SK-N-SH (cell line): ENCODE measurements at regions not wholly inside any gene's neighbourhood (a gene's known extent, or its start where the extent isn't known, plus 50 kb on each side); places are given as distances from the start of the nearest gene placed in this dataset.

Experiments
- CTCF ChIA-PET: fragments of 300-600, 350-600 bp; formaldehyde crosslinking; extraction: SDS; loops from one replicate; lab custom pipeline; 2021; lab: Yijun Ruan, JAX
- POLR2A ChIA-PET: fragments of 350-600 bp; sonication (Branson Sonifier 250); formaldehyde crosslinking; extraction: SDS; loops from one replicate; lab custom pipeline; 2020; ENCODE audit warnings: antibody characterized with exemption, inconsistent platforms; lab: Yijun Ruan, JAX
- DNase-seq: peaks from one replicate; pipeline ENCODE4 v3.0.0; 2012
- H2AFZ ChIP-seq: fragments of 200-600 bp; sonication (generic); 2 replicates; pipeline ENCODE4 v1.8.1; 2016; ENCODE audit warnings: antibody characterized with exemption, mild to moderate bottlenecking, low read depth
- H3F3A ChIP-seq: fragments of 200-600 bp; sonication (generic); replicated peaks from 2 replicates; pipeline ENCODE3; 2016; ENCODE audit warnings: antibody characterized with exemption, mild to moderate bottlenecking; ENCODE audit not compliant: insufficient read depth
- H3K27ac ChIP-seq, 2 experiments: fragments of 200-500 bp in 1 of 2; fragments of 200-600 bp in 1 of 2; sonication (Bioruptor generic) in 1 of 2; sonication (generic), shearing (Covaris generic) in 1 of 2; 2 replicates each; pipeline versions ENCODE4 v1.5.1 to v1.6.1; 2014 to 2016; ENCODE audit warnings: low read depth in 2 of 2, inconsistent platforms in 1 of 2, low read length in 1 of 2, mild to moderate bottlenecking in 1 of 2, mixed read lengths in 1 of 2
- H3K27me3 ChIP-seq: fragments of 200-600 bp; sonication (generic), shearing (Covaris generic); 2 replicates; pipeline ENCODE4 v1.6.1; 2016; ENCODE audit warnings: mixed run types; ENCODE audit not compliant: insufficient read depth
- H3K36me3 ChIP-seq, 2 experiments: fragments of 200-500 bp in 1 of 2; fragments of 200-600 bp in 1 of 2; sonication (Bioruptor generic) in 1 of 2; sonication (generic) in 1 of 2; replicated peaks in 1 of 2; 2 replicates each; pipeline versions ENCODE3 to v1.5.1; 2014 to 2016; ENCODE audit warnings: low read length in 1 of 2, mild to moderate bottlenecking in 1 of 2; ENCODE audit not compliant: insufficient read depth in 2 of 2, control insufficient read depth in 1 of 2
- H3K4me1 ChIP-seq, 2 experiments: fragments of 200-500 bp in 1 of 2; fragments of 200-600 bp in 1 of 2; sonication (Bioruptor generic) in 1 of 2; sonication (generic), shearing (Covaris generic) in 1 of 2; 2 replicates each; pipeline versions ENCODE4 v1.5.1 to v1.6.1; 2014 to 2016; ENCODE audit warnings: low read depth in 1 of 2, low read length in 1 of 2, mixed run types in 1 of 2; ENCODE audit not compliant: insufficient read depth in 2 of 2, control insufficient read depth in 1 of 2
- H3K4me2 ChIP-seq: fragments of 200-600 bp; sonication (generic), shearing (Covaris generic); 2 replicates; pipeline ENCODE4 v1.6.1; 2017; ENCODE audit warnings: mixed run types
- H3K4me3 ChIP-seq, 2 experiments: fragments of 200-500 bp in 1 of 2; fragments of 200-600 bp in 1 of 2; sonication (Bioruptor generic) in 1 of 2; sonication (generic), shearing (Covaris generic) in 1 of 2; 2 replicates each; pipeline versions ENCODE4 v1.5.1 to v1.8.1; 2014 to 2016; ENCODE audit warnings: low read depth in 2 of 2, inconsistent platforms in 1 of 2, low read length in 1 of 2, mild to moderate bottlenecking in 1 of 2, mixed read lengths in 1 of 2, moderate library complexity in 1 of 2
- H3K79me2 ChIP-seq: fragments of 200-600 bp; sonication (generic); 2 replicates; pipeline ENCODE4 v1.8.1; 2017; ENCODE audit warnings: mild to moderate bottlenecking; ENCODE audit not compliant: insufficient read depth
- H3K9ac ChIP-seq: fragments of 200-600 bp; sonication (generic); 2 replicates; pipeline ENCODE4 v1.6.1; 2017; ENCODE audit warnings: mixed run types
- H3K9me2 ChIP-seq: fragments of 200-600 bp; sonication (generic); 2 replicates; pipeline ENCODE4 v1.6.1; 2017; ENCODE audit warnings: mixed run types
- H3K9me3 ChIP-seq: fragments of 200-600 bp; sonication (generic); 2 replicates; pipeline ENCODE4 v1.6.1; 2017; ENCODE audit warnings: mixed run types, mild to moderate bottlenecking, moderate library complexity
- H4K20me1 ChIP-seq: fragments of 200-600 bp; sonication (generic); 2 replicates; pipeline ENCODE4 v1.6.1; 2017; ENCODE audit warnings: mild to moderate bottlenecking, mixed run types; ENCODE audit not compliant: insufficient read depth
- CHD2 ChIP-seq: fragments of 150-350 bp; IDR thresholded peaks from 2 replicates; pipeline ENCODE4 v1.6.1; 2018; ENCODE audit warnings: low read length; ENCODE audit not compliant: partially characterized antibody
- EZH2phosphoT487 ChIP-seq: fragments of 200-600 bp; sonication (generic); IDR thresholded peaks from 2 replicates; pipeline ENCODE4 v1.6.1; 2017; ENCODE audit warnings: low read depth, mixed run types, mild to moderate bottlenecking, antibody characterized with exemption, moderate library complexity, borderline replicate concordance
- FOSL2 ChIP-seq: IDR thresholded peaks from 2 replicates; pipeline ENCODE4 v1.4.0; 2012; ENCODE audit warnings: low read depth, mild to moderate bottlenecking, moderate library complexity, borderline replicate concordance
- FOXJ3 ChIP-seq: sonication (generic); formaldehyde crosslinking; IDR thresholded peaks from 2 replicates; pipeline ENCODE4 v1.5.1; 2020; ENCODE audit warnings: mild to moderate bottlenecking, missing genetic modification reagents
- GABPA ChIP-seq: IDR thresholded peaks from 2 replicates; pipeline ENCODE4 v1.4.0; 2012; ENCODE audit warnings: low read depth, mild to moderate bottlenecking
- JUND ChIP-seq: IDR thresholded peaks from 2 replicates; pipeline ENCODE4 v1.4.0; 2012
- MEF2A ChIP-seq: IDR thresholded peaks from 2 replicates; pipeline ENCODE4 v1.4.0; 2012; ENCODE audit warnings: low read depth, borderline replicate concordance
- RCOR1 ChIP-seq: fragments of 150-350 bp; IDR thresholded peaks from 2 replicates; pipeline ENCODE4 v1.6.1; 2017; ENCODE audit warnings: antibody characterized with exemption, low read length
- RFX5 ChIP-seq: IDR thresholded peaks from 2 replicates; pipeline ENCODE4 v1.6.1; 2012; ENCODE audit warnings: mild to moderate bottlenecking, improper control_type of control experiment, low read length
- RXRA ChIP-seq: IDR thresholded peaks from 2 replicates; pipeline ENCODE4 v1.4.0; 2012; ENCODE audit warnings: low read depth, mild to moderate bottlenecking, borderline replicate concordance
- TAF1 ChIP-seq: IDR thresholded peaks from 2 replicates; pipeline ENCODE4 v1.6.1; 2012; ENCODE audit warnings: low read depth, mild to moderate bottlenecking, low read length, moderate library complexity, borderline replicate concordance
- WGBS: methylation state at CpG from one replicate; pipeline ENCODE4 v1.1.6; 2017; ENCODE audit warnings: low lambda C conversion rate; 5-methylcytosine and 5-hydroxymethylcytosine counted together
- TF ChIP-seq, protein P1 (sequence below): IDR thresholded peaks from 2 replicates; pipeline ENCODE4 v1.4.0; 2012; ENCODE audit warnings: low read depth
- TF ChIP-seq, protein P2 (sequence below): fragments of 150-350 bp; IDR thresholded peaks from 2 replicates; pipeline ENCODE4 v1.6.1; 2017; ENCODE audit warnings: antibody characterized with exemption, low read length, low read depth, borderline replicate concordance
- TF ChIP-seq, protein P3 (sequence below): IDR thresholded peaks from 2 replicates; pipeline ENCODE4 v1.6.1; 2012; ENCODE audit warnings: mild to moderate bottlenecking, low read depth, low read length, moderate library complexity

DNA sequence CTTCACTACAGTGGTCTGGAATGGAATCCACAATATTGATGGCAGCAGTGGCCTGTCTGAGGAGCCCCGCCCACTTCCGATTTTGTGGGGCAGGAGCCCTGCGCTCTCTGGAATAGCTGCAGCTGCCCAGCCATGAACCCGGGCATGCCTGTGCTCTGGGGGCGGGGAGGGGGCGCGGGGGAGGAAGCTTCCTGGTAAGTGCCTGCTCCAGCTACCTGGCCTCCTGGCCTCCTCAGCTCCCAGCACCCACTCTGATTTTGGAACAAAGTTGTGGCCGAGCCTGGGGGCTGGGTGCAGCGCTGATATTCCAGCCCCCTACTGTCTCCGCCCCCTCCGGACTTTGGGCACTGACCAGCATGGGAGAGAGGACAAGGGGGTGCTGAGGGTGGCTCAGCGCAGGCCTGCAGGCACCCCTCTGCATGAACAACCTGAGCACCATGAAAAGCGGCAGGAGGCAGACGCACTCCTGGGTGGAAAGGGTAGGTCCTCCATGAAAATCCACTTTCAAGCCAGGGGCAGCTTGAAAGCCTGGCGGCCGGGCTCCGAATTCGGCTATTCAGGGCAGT lies 972.7 kb upstream of the AGA start:
- Histone ChIP-seq H4K20me1 (no peaks in the 10 kb centered on the region; the same call in 1 of the 2 replicates), H3K27me3 (no peaks in the 10 kb centered on the region), H3K4me1 (no peaks in the 10 kb centered on the region), H2AFZ (no peak overlapping the region), H3K79me2 (no peaks in the 10 kb centered on the region), H3K4me3 (no peak overlapping the region; a peak in 1 of 4 replicates), H3K4me2 (peak overlapping the region; percentile 50; the same call in 1 of the 2 replicates), H3K27ac (no peak overlapping the region), H3K9me3 (no peaks in the 10 kb centered on the region), H3K9me2 (no peaks in the 10 kb centered on the region), H3K36me3 (no peaks in the 10 kb centered on the region), H3K9ac (no peak overlapping the region), H3F3A (no peaks in the 10 kb centered on the region)
- ChIA-PET CTCF (interaction anchor here (1.0 kb wide), 1 partner anchor 24 kb away, joined by 3 read pairs; no protein-coding TSS in a partner anchor), POLR2A (no interaction called here)
- TF ChIP-seq, protein P1, sequence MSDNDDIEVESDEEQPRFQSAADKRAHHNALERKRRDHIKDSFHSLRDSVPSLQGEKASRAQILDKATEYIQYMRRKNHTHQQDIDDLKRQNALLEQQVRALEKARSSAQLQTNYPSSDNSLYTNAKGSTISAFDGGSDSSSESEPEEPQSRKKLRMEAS, result no peak
- TF ChIP-seq, protein P2, sequence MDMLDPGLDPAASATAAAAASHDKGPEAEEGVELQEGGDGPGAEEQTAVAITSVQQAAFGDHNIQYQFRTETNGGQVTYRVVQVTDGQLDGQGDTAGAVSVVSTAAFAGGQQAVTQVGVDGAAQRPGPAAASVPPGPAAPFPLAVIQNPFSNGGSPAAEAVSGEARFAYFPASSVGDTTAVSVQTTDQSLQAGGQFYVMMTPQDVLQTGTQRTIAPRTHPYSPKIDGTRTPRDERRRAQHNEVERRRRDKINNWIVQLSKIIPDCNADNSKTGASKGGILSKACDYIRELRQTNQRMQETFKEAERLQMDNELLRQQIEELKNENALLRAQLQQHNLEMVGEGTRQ, result no peak
- TF ChIP-seq MEF2A (no peak), RCOR1 (no peak), FOXJ3 (no peak), RFX5 (no peak), EZH2phosphoT487 (no peak), FOSL2 (no peak), JUND (no peak), CHD2 (no peak), TAF1 (no peak), GABPA (no peak), RXRA (no peak)
- WGBS, result 17% methylated on average over 2 of the region's 18 CpGs
- peak; percentile 1 for DNase-seq

DNA sequence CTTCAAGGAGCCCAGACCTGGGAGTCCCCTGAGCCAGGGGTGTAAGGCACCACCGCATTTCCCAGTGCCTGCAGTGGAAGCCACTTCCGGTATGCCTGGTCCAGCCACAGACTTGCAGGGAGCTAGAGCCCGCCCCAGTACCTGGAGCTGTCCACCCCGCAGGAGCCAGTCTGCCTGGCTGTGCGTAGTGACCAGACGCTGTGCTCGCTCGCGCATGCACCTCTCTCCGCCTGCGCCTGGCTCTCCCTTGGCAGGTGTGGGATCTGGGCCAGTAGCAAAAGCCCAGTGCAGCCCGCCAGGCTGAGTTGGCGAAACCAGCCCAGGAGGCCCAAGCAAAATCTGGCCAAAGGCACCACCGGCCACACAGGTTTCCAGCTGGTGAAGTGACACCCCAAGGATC lies 973.7 kb upstream of the AGA start:
- H3K9ac ChIP-seq, result no peak overlapping the region
- no peaks in the 10 kb centered on the region for H3K9me2 ChIP-seq
- no CpG with 5 or more reads among the region's 14 CpGs for WGBS
- TF ChIP-seq, protein P3, sequence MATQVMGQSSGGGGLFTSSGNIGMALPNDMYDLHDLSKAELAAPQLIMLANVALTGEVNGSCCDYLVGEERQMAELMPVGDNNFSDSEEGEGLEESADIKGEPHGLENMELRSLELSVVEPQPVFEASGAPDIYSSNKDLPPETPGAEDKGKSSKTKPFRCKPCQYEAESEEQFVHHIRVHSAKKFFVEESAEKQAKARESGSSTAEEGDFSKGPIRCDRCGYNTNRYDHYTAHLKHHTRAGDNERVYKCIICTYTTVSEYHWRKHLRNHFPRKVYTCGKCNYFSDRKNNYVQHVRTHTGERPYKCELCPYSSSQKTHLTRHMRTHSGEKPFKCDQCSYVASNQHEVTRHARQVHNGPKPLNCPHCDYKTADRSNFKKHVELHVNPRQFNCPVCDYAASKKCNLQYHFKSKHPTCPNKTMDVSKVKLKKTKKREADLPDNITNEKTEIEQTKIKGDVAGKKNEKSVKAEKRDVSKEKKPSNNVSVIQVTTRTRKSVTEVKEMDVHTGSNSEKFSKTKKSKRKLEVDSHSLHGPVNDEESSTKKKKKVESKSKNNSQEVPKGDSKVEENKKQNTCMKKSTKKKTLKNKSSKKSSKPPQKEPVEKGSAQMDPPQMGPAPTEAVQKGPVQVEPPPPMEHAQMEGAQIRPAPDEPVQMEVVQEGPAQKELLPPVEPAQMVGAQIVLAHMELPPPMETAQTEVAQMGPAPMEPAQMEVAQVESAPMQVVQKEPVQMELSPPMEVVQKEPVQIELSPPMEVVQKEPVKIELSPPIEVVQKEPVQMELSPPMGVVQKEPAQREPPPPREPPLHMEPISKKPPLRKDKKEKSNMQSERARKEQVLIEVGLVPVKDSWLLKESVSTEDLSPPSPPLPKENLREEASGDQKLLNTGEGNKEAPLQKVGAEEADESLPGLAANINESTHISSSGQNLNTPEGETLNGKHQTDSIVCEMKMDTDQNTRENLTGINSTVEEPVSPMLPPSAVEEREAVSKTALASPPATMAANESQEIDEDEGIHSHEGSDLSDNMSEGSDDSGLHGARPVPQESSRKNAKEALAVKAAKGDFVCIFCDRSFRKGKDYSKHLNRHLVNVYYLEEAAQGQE, result peak; percentile 80; the same call in 1 of the 2 replicates
- TF ChIP-seq, protein P2, result no peak
- H3K27ac ChIP-seq, result no peak overlapping the region
- POLR2A ChIA-PET, result no interaction called here
- no peaks in the 10 kb centered on the region for H3K36me3 ChIP-seq
- DNase-seq, result peak; percentile 6
- H3K4me3 ChIP-seq, result peak overlapping the region; percentile 21 to 47; a peak in 2 of 4 replicates
- H3K4me1 ChIP-seq, result no peaks in the 10 kb centered on the region
- no peaks in the 10 kb centered on the region for H3F3A ChIP-seq
- H2AFZ ChIP-seq, result no peak overlapping the region
- H3K9me3 ChIP-seq, result no peaks in the 10 kb centered on the region
- no peaks in the 10 kb centered on the region for H3K79me2 ChIP-seq
- CTCF ChIA-PET, result no interaction called here
- H3K27me3 ChIP-seq, result no peaks in the 10 kb centered on the region
- H4K20me1 ChIP-seq, result no peaks in the 10 kb centered on the region; the same call in 1 of the 2 replicates
- peak overlapping the region; percentile 50; the same call in 1 of the 2 replicates for H3K4me2 ChIP-seq
